GM18867 (cell line): ENCODE measurements at regions not wholly inside any gene's neighbourhood (a gene's known extent, or its start where the extent isn't known, plus 50 kb on each side); places are given as distances from the start of the nearest gene placed in this dataset.
A peak's percentile ranks its signal among the peaks of the same experiment; 100 is the strongest.

Experiments used
- ATAC-seq: cut with Tn5 transposase; IDR thresholded peaks from one replicate; pipeline ENCODE4 v1.9.1; 2021; ENCODE audit warnings: mild to moderate bottlenecking, moderate library complexity; ENCODE audit not compliant: unreplicated experiment

- no peak for ATAC-seq
These were observed 1152.2 kb upstream of the SPRY2 start for GRCh38 chr13:81493144-81493543.

- ATAC-seq: no peak
These were observed 1151.5 kb upstream of the SPRY2 start for GRCh38 chr13:81492449-81492848.

GRCh38 chr13:81488021-81488420 lies 1147.1 kb upstream of the SPRY2 start:
- no peak for ATAC-seq

- ATAC-seq: no peak
These were observed 1146.2 kb upstream of the SPRY2 start for GRCh38 chr13:81487151-81487550.

GRCh38 chr13:81480634-81481033 lies 1139.7 kb upstream of the SPRY2 start:
- ATAC-seq: no peak

- ATAC-seq: no peak
These were observed 1132.5 kb upstream of the SPRY2 start for GRCh38 chr13:81473366-81473899.

- no peak for ATAC-seq
These were observed 1117.2 kb upstream of the SPRY2 start for GRCh38 chr13:81458170-81458569.

- no peak for ATAC-seq
These were observed 1105.5 kb upstream of the SPRY2 start for GRCh38 chr13:81446441-81446840.

- ATAC-seq: no peak
These were observed 1102.0 kb upstream of the SPRY2 start for GRCh38 chr13:81442904-81443303.

- ATAC-seq: no peak
These were observed 1084.4 kb upstream of the SPRY2 start for GRCh38 chr13:81425286-81425685.

GRCh38 chr13:81409284-81409683 lies 1068.4 kb upstream of the SPRY2 start:
- no peak for ATAC-seq

- ATAC-seq: no peak
These were observed 1067.7 kb upstream of the SPRY2 start for GRCh38 chr13:81408647-81409046.

- peak; percentile 67 for ATAC-seq
These were observed 1065.8 kb upstream of the SPRY2 start for GRCh38 chr13:81406639-81407292.

GRCh38 chr13:81406022-81406421 lies 1065.1 kb upstream of the SPRY2 start:
- no peak for ATAC-seq

- ATAC-seq: no peak
These were observed 1055.3 kb upstream of the SPRY2 start for GRCh38 chr13:81396192-81396591.

- ATAC-seq: peak; percentile 64
These were observed 1054.4 kb upstream of the SPRY2 start for GRCh38 chr13:81395368-81395767.

- no peak for ATAC-seq
These were observed 1053.7 kb upstream of the SPRY2 start for GRCh38 chr13:81394640-81395039.

GRCh38 chr13:81393721-81394120 lies 1052.8 kb upstream of the SPRY2 start:
- ATAC-seq: no peak

- no peak for ATAC-seq
These were observed 1052.2 kb upstream of the SPRY2 start for GRCh38 chr13:81393110-81393509.

- no peak for ATAC-seq
These were observed 1047.5 kb upstream of the SPRY2 start for GRCh38 chr13:81388400-81388799.

GRCh38 chr13:81383444-81383843 lies 1042.5 kb upstream of the SPRY2 start:
- no peak for ATAC-seq

GRCh38 chr13:81382246-81382645 lies 1041.3 kb upstream of the SPRY2 start:
- ATAC-seq: no peak

- no peak for ATAC-seq
These were observed 1040.6 kb upstream of the SPRY2 start for GRCh38 chr13:81381560-81381959.
